ENCODE measurements at regions not wholly inside any gene's neighbourhood (a gene's known extent, or its start where the extent isn't known, plus 50 kb on each side); places are given as distances from the start of the nearest gene placed in this dataset.
A peak's percentile ranks its signal among the peaks of the same experiment; 100 is the strongest.

GRCh38 chr7:85306115-85306514 is 119.3 kb upstream of the SEMA3D start:
- no peak overlapping the region for H3K4me3 ChIP-seq (ENCODE audit: low read length)
- DNase-seq (ENCODE audit: low read depth): no peak
- no peak for TF ChIP-seq CTCF (IDR thresholded peaks at IDR 0.05; ENCODE audit: insufficient read depth, low read depth, low read length, missing control alignments)

GRCh38 chr7:85294176-85294575 is 107.3 kb upstream of the SEMA3D start:
- DNase-seq (ENCODE audit: low read depth): no peak
- TF ChIP-seq CTCF (IDR thresholded peaks at IDR 0.05; ENCODE audit: insufficient read depth, low read depth, low read length, missing control alignments): no peak
- H3K4me3 ChIP-seq (ENCODE audit: low read length): no peak overlapping the region

GRCh38 chr7:85292908-85293576 is 106.2 kb upstream of the SEMA3D start:
- no peak overlapping the region for H3K4me3 ChIP-seq (ENCODE audit: low read length)
- no peak for TF ChIP-seq CTCF (IDR thresholded peaks at IDR 0.05; ENCODE audit: insufficient read depth, low read depth, low read length, missing control alignments)
- no peak for DNase-seq (ENCODE audit: low read depth)

- TF ChIP-seq CTCF (IDR thresholded peaks at IDR 0.05; ENCODE audit: insufficient read depth, low read depth, low read length, missing control alignments): no peak
- no peak for DNase-seq (ENCODE audit: low read depth)
- no peak overlapping the region for H3K4me3 ChIP-seq (ENCODE audit: low read length)
These were observed 103.4 kb upstream of the SEMA3D start for GRCh38 chr7:85290269-85290668.

- no peak overlapping the region for H3K4me3 ChIP-seq (ENCODE audit: low read length)
- no peak for DNase-seq (ENCODE audit: low read depth)
- TF ChIP-seq CTCF (IDR thresholded peaks at IDR 0.05; ENCODE audit: insufficient read depth, low read depth, low read length, missing control alignments): no peak
These were observed 102.4 kb upstream of the SEMA3D start for GRCh38 chr7:85289279-85289678.

- no peak for TF ChIP-seq CTCF (IDR thresholded peaks at IDR 0.05; ENCODE audit: insufficient read depth, low read depth, low read length, missing control alignments)
- peak; percentile 2 for DNase-seq (ENCODE audit: low read depth)
- H3K4me3 ChIP-seq (ENCODE audit: low read length): no peak overlapping the region
These were observed 100.4 kb upstream of the SEMA3D start for GRCh38 chr7:85287106-85287825.

All from epithelial cell of esophagus (primary cell).